ENCODE measurements at regions not wholly inside any gene's neighbourhood (a gene's known extent, or its start where the extent isn't known, plus 50 kb on each side); places are given as distances from the start of the nearest gene placed in this dataset.

DNA sequence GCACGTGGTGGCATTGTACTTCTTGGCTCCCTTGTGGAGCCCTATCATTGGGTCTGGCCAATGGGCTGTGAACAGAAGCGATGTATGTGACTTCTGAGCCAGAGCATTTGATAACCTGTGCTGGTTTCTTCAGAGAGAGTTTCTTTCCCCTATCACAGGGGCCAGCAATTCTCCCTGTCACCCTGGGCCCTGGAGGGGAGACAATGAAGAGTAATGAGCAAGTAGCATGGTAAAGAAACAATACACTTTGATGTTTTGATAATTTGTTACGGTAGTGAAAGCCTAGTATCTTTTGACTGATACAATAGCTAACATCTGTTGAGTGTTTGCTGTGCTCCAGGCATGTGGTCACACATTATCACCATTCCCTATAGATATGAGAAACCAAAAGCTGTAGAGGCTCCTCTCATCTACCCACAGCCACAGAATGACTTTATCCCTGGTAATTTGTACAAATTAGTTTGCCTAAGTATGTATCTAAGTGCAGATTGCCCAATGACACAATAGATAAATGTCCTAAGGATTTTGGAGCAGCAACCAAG, 113.4 kb upstream of the SVIL start (continued):
- TF ChIP-seq, protein P1, sequence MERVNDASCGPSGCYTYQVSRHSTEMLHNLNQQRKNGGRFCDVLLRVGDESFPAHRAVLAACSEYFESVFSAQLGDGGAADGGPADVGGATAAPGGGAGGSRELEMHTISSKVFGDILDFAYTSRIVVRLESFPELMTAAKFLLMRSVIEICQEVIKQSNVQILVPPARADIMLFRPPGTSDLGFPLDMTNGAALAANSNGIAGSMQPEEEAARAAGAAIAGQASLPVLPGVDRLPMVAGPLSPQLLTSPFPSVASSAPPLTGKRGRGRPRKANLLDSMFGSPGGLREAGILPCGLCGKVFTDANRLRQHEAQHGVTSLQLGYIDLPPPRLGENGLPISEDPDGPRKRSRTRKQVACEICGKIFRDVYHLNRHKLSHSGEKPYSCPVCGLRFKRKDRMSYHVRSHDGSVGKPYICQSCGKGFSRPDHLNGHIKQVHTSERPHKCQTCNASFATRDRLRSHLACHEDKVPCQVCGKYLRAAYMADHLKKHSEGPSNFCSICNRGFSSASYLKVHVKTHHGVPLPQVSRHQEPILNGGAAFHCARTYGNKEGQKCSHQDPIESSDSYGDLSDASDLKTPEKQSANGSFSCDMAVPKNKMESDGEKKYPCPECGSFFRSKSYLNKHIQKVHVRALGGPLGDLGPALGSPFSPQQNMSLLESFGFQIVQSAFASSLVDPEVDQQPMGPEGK (CRISPR knock-in tag; IDR thresholded peaks at IDR 0.05), result no peak
- TF ChIP-seq, protein P2, sequence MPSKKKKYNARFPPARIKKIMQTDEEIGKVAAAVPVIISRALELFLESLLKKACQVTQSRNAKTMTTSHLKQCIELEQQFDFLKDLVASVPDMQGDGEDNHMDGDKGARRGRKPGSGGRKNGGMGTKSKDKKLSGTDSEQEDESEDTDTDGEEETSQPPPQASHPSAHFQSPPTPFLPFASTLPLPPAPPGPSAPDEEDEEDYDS (CRISPR knock-in tag; IDR thresholded peaks at IDR 0.05), result no peak
- TF ChIP-seq ZNF331 (CRISPR knock-in tag; IDR thresholded peaks at IDR 0.05) (no peak), ZNF496 (CRISPR knock-in tag; IDR thresholded peaks at IDR 0.05; ENCODE audit: insufficient replicate concordance) (no peak), SP4 (CRISPR knock-in tag; IDR thresholded peaks at IDR 0.05) (no peak), ZNF441 (CRISPR knock-in tag; IDR thresholded peaks at IDR 0.05; ENCODE audit: borderline replicate concordance) (no peak), TOE1 (CRISPR knock-in tag; IDR thresholded peaks at IDR 0.05) (no peak), SALL2 (CRISPR knock-in tag; IDR thresholded peaks at IDR 0.05) (no peak), ZNF12 (CRISPR knock-in tag; IDR thresholded peaks at IDR 0.05) (no peak), SMYD3 (CRISPR knock-in tag; IDR thresholded peaks at IDR 0.05) (no peak), ZMYM3 (CRISPR knock-in tag; IDR thresholded peaks at IDR 0.05) (no peak), NR3C1 (CRISPR knock-in tag; IDR thresholded peaks at IDR 0.05) (no peak), TBX3 (IDR thresholded peaks at IDR 0.05; ENCODE audit: borderline replicate concordance) (no peak)
- TF ChIP-seq, protein P3, sequence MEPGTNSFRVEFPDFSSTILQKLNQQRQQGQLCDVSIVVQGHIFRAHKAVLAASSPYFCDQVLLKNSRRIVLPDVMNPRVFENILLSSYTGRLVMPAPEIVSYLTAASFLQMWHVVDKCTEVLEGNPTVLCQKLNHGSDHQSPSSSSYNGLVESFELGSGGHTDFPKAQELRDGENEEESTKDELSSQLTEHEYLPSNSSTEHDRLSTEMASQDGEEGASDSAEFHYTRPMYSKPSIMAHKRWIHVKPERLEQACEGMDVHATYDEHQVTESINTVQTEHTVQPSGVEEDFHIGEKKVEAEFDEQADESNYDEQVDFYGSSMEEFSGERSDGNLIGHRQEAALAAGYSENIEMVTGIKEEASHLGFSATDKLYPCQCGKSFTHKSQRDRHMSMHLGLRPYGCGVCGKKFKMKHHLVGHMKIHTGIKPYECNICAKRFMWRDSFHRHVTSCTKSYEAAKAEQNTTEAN (CRISPR knock-in tag; conservative IDR thresholded peaks at IDR 0.05), result no peak
- TF ChIP-seq, protein P4, sequence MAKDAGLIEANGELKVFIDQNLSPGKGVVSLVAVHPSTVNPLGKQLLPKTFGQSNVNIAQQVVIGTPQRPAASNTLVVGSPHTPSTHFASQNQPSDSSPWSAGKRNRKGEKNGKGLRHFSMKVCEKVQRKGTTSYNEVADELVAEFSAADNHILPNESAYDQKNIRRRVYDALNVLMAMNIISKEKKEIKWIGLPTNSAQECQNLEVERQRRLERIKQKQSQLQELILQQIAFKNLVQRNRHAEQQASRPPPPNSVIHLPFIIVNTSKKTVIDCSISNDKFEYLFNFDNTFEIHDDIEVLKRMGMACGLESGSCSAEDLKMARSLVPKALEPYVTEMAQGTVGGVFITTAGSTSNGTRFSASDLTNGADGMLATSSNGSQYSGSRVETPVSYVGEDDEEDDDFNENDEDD (CRISPR knock-in tag; IDR thresholded peaks at IDR 0.05; ENCODE audit: borderline replicate concordance), result no peak
